ENCODE measurements at regions not wholly inside any gene's neighbourhood (a gene's known extent, or its start where the extent isn't known, plus 50 kb on each side); places are given as distances from the start of the nearest gene placed in this dataset.

DNA sequence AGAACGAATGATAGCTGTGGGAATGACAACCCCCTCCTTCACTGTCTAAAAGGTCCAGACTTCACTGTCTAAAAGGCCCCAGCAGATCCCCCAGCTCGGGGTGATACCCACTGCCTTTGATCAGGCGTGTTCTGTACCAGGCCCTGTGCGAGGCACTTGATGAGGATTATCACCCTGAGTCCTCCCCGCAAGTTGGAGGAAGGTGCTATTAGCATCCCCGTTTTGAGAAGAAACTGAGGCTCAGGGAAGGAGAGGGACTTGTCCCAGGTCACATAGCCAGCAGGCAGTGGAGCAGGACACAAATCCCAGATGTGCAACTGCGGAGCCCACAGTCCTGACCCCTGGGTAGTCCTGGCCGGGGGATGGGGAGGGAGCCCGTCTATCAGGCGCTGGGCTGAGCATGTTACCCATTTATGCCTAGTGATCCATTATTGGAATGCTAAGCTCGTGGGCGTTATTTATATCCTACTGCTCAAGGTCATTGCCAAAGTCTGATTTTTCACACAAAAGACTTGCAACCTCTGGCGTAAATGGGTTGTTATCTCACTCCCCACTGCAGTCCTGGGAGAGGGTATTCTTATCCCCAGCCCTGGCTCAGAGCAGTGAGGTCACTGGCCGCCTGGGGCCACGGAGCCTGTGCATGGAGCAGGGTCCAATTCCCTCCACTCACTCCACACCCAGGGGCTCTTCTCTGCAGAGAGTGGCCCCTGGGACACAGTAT is 722.2 kb downstream of the MATN1 start:
- H3K4me2 ChIP-seq (ENCODE audit: low read length): no peak overlapping the region
- no peaks in the 10 kb centered on the region for H3K4me1 ChIP-seq (ENCODE audit: insufficient read depth, low read length)
- TF ChIP-seq, protein P1, sequence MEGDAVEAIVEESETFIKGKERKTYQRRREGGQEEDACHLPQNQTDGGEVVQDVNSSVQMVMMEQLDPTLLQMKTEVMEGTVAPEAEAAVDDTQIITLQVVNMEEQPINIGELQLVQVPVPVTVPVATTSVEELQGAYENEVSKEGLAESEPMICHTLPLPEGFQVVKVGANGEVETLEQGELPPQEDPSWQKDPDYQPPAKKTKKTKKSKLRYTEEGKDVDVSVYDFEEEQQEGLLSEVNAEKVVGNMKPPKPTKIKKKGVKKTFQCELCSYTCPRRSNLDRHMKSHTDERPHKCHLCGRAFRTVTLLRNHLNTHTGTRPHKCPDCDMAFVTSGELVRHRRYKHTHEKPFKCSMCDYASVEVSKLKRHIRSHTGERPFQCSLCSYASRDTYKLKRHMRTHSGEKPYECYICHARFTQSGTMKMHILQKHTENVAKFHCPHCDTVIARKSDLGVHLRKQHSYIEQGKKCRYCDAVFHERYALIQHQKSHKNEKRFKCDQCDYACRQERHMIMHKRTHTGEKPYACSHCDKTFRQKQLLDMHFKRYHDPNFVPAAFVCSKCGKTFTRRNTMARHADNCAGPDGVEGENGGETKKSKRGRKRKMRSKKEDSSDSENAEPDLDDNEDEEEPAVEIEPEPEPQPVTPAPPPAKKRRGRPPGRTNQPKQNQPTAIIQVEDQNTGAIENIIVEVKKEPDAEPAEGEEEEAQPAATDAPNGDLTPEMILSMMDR (IDR thresholded peaks at IDR 0.05; ENCODE audit: insufficient read depth, low read depth, low read length): no peak
- TF ChIP-seq EZH2 (IDR thresholded peaks at IDR 0.05; ENCODE audit: insufficient read depth, low read length): no peak
- Mint-ChIP-seq H3K9me3 (ENCODE audit: unreplicated experiment) (peaks cover 9% of the 10 kb centered on the region), H3K36me3 (ENCODE audit: low read depth, unreplicated experiment) (no peaks in the 10 kb centered on the region), H3K27me3 (ENCODE audit: low read depth, unreplicated experiment) (peaks cover 17% of the 10 kb centered on the region), H3K27ac (ENCODE audit: unreplicated experiment) (no peak overlapping the region), H3K4me1 (ENCODE audit: low read depth, unreplicated experiment) (no peaks in the 10 kb centered on the region), H3K4me3 (ENCODE audit: unreplicated experiment) (no peak overlapping the region)
- no peak overlapping the region for H3K4me3 ChIP-seq (ENCODE audit: insufficient read depth, low read depth, low read length)
- FAIRE-seq (no peak), DNase-seq (ENCODE audit: low read depth) (no peak)
- H2AFZ ChIP-seq (ENCODE audit: low read depth, low read length): no peak overlapping the region
- no peaks in the 10 kb centered on the region for H3K9me3 ChIP-seq (ENCODE audit: insufficient read depth, low read depth, low read length)
- H3K27ac ChIP-seq (ENCODE audit: low read depth, low read length): no peak overlapping the region
- H3K9ac ChIP-seq (ENCODE audit: low read length): no peak overlapping the region
- H3K79me2 ChIP-seq (ENCODE audit: insufficient read depth, low read length): no peaks in the 10 kb centered on the region
- no peaks in the 10 kb centered on the region for H4K20me1 ChIP-seq (ENCODE audit: insufficient read depth, low read length)
- H3K27me3 ChIP-seq (ENCODE audit: insufficient read depth, low read length): peaks cover 3% of the 10 kb centered on the region
- no peaks in the 10 kb centered on the region for H3K36me3 ChIP-seq (ENCODE audit: insufficient read depth, low read length)

DNA sequence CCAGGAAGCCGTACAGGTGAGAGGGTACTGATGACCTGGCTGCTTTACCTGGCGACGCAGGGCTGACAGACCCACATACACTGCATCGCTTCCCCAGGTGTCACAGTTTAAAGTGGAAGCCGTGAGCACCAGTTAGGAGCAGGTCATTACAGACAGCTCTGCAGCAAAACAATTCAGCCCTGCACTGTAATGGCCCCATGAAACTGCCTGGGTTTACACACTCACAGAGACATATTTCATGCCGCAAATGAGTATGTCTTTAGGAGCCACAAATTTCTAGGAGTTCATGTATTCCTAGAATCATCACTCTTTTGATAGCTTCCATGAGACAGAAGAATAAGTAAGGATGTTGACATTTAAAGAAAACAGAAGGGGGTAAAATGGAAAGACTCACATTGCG is 723.1 kb downstream of the MATN1 start:
- no peak overlapping the region for H3K27ac ChIP-seq (ENCODE audit: low read depth, low read length)
- no peak overlapping the region for H3K9ac ChIP-seq (ENCODE audit: low read length)
- FAIRE-seq (no peak), DNase-seq (ENCODE audit: low read depth) (no peak)
- no peak overlapping the region for H3K27ac Mint-ChIP-seq (ENCODE audit: unreplicated experiment)
- no peak overlapping the region for H2AFZ ChIP-seq (ENCODE audit: low read depth, low read length)
- no peak for TF ChIP-seq EZH2 (IDR thresholded peaks at IDR 0.05; ENCODE audit: insufficient read depth, low read length)
- TF ChIP-seq, protein P1 (IDR thresholded peaks at IDR 0.05; ENCODE audit: insufficient read depth, low read depth, low read length): no peak
- no peak overlapping the region for H3K4me3 Mint-ChIP-seq (ENCODE audit: unreplicated experiment)
- H4K20me1 ChIP-seq (ENCODE audit: insufficient read depth, low read length): no peaks in the 10 kb centered on the region
- H3K9me3 ChIP-seq (ENCODE audit: insufficient read depth, low read depth, low read length): no peaks in the 10 kb centered on the region
- H3K4me1 Mint-ChIP-seq (ENCODE audit: low read depth, unreplicated experiment): no peaks in the 10 kb centered on the region
- H3K27me3 Mint-ChIP-seq (ENCODE audit: low read depth, unreplicated experiment): peaks cover 17% of the 10 kb centered on the region
- H3K4me2 ChIP-seq (ENCODE audit: low read length): no peak overlapping the region
- no peaks in the 10 kb centered on the region for H3K36me3 ChIP-seq (ENCODE audit: insufficient read depth, low read length)
- H3K79me2 ChIP-seq (ENCODE audit: insufficient read depth, low read length): no peaks in the 10 kb centered on the region
- H3K9me3 Mint-ChIP-seq (ENCODE audit: unreplicated experiment): peaks cover 12% of the 10 kb centered on the region
- H3K36me3 Mint-ChIP-seq (ENCODE audit: low read depth, unreplicated experiment): no peaks in the 10 kb centered on the region
- H3K27me3 ChIP-seq (ENCODE audit: insufficient read depth, low read length): peaks cover 1% of the 10 kb centered on the region
- no peaks in the 10 kb centered on the region for H3K4me1 ChIP-seq (ENCODE audit: insufficient read depth, low read length)
- H3K4me3 ChIP-seq (ENCODE audit: insufficient read depth, low read depth, low read length): no peak overlapping the region

DNA sequence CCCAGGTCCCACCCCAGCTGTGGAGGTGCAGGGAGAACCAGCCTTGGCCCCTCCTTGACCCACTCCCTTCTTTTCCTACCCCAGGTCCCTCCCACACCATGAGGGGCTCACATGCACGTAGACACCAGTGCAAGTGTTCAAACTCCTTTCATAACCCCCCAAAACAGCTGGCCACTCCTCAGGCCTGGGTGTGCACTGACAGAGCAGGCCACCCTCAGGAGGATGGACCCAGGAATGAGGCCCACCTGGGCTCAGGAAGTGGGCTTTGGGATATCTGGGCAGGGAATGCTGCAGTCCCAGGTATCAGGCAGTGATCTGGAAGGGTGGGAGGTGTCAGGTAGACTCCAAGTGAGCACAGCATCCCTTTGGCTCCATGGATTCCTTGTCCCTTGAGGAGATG is 723.8 kb downstream of the MATN1 start:
- no peak for FAIRE-seq

More for the DNA sequence above, 723.8 kb downstream of the MATN1 start:
- Histone ChIP-seq H2AFZ (ENCODE audit: low read depth, low read length) (no peak overlapping the region), H3K9ac (ENCODE audit: low read length) (no peak overlapping the region), H3K4me1 (ENCODE audit: insufficient read depth, low read length) (no peaks in the 10 kb centered on the region), H3K79me2 (ENCODE audit: insufficient read depth, low read length) (no peaks in the 10 kb centered on the region), H3K27me3 (ENCODE audit: insufficient read depth, low read length) (no peaks in the 10 kb centered on the region), H3K4me3 (ENCODE audit: insufficient read depth, low read depth, low read length) (no peak overlapping the region), H3K4me2 (ENCODE audit: low read length) (no peak overlapping the region), H4K20me1 (ENCODE audit: insufficient read depth, low read length) (no peaks in the 10 kb centered on the region), H3K27ac (ENCODE audit: low read depth, low read length) (no peak overlapping the region), H3K9me3 (ENCODE audit: insufficient read depth, low read depth, low read length) (no peaks in the 10 kb centered on the region), H3K36me3 (ENCODE audit: insufficient read depth, low read length) (no peaks in the 10 kb centered on the region)
- Mint-ChIP-seq H3K4me1 (ENCODE audit: low read depth, unreplicated experiment) (no peaks in the 10 kb centered on the region), H3K4me3 (ENCODE audit: unreplicated experiment) (no peak overlapping the region), H3K27ac (ENCODE audit: unreplicated experiment) (no peak overlapping the region), H3K27me3 (ENCODE audit: low read depth, unreplicated experiment) (peaks cover 17% of the 10 kb centered on the region), H3K9me3 (ENCODE audit: unreplicated experiment) (peaks cover 12% of the 10 kb centered on the region), H3K36me3 (ENCODE audit: low read depth, unreplicated experiment) (no peaks in the 10 kb centered on the region)
- no peak for TF ChIP-seq EZH2 (IDR thresholded peaks at IDR 0.05; ENCODE audit: insufficient read depth, low read length)
- TF ChIP-seq, protein P1 (IDR thresholded peaks at IDR 0.05; ENCODE audit: insufficient read depth, low read depth, low read length): no peak
- DNase-seq (ENCODE audit: low read depth): no peak
